ENCODE measurements at regions not wholly inside any gene's neighbourhood (a gene's known extent, or its start where the extent isn't known, plus 50 kb on each side); places are given as distances from the start of the nearest gene placed in this dataset.
A peak's percentile ranks its signal among the peaks of the same experiment; 100 is the strongest.

GRCh38 chr5:52269859-52270258 is 517.9 kb upstream of the ITGA1 start:
- Histone ChIP-seq H3K9me3 (ENCODE audit: insufficient read depth, low read depth, low read length) (no peaks in the 10 kb centered on the region), H4K20me1 (ENCODE audit: insufficient read depth, low read length, poor library complexity, severe bottlenecking) (no peaks in the 10 kb centered on the region), H3K9me2 (replicated peaks; ENCODE audit: low read depth, low read length) (no peaks in the 10 kb centered on the region), H3F3A (ENCODE audit: low read depth) (no peaks in the 10 kb centered on the region), H2AFZ (ENCODE audit: low read length) (peak overlapping the region; percentile 57), H3K27me3 (ENCODE audit: insufficient read depth, low read length, poor library complexity, severe bottlenecking) (no peaks in the 10 kb centered on the region), H3K4me1 (ENCODE audit: insufficient read depth, low read length, poor library complexity, severe bottlenecking) (peaks cover 11% of the 10 kb centered on the region), H3K4me2 (ENCODE audit: low read depth, low read length, poor library complexity, severe bottlenecking) (peak overlapping the region; percentile 42), H3K9ac (ENCODE audit: low read depth, low read length, poor library complexity, severe bottlenecking) (no peak overlapping the region), H3K79me2 (ENCODE audit: insufficient read depth, low read length) (no peaks in the 10 kb centered on the region), H3K4me3 (ENCODE audit: low read length, poor library complexity, severe bottlenecking) (no peak overlapping the region), H3K36me3 (ENCODE audit: insufficient read depth, low read length) (no peaks in the 10 kb centered on the region)
- TF ChIP-seq CTCF (conservative IDR thresholded peaks at IDR 0.05; ENCODE audit: low read length) = no peak
- TF ChIP-seq EZH2phosphoT487 (IDR thresholded peaks at IDR 0.05; ENCODE audit: borderline replicate concordance) = no peak

GRCh38 chr5:52275639-52276038 is 512.1 kb upstream of the ITGA1 start:
- no peak overlapping the region for H2AFZ ChIP-seq (ENCODE audit: low read length)
- H3K27me3 ChIP-seq (ENCODE audit: insufficient read depth, low read length, poor library complexity, severe bottlenecking) = no peaks in the 10 kb centered on the region
- no peaks in the 10 kb centered on the region for H3K36me3 ChIP-seq (ENCODE audit: insufficient read depth, low read length)
- no peaks in the 10 kb centered on the region for H3K9me3 ChIP-seq (ENCODE audit: insufficient read depth, low read depth, low read length)
- no peaks in the 10 kb centered on the region for H3K4me1 ChIP-seq (ENCODE audit: insufficient read depth, low read length, poor library complexity, severe bottlenecking)
- no peaks in the 10 kb centered on the region for H3K9me2 ChIP-seq (replicated peaks; ENCODE audit: low read depth, low read length)
- H3K9ac ChIP-seq (ENCODE audit: low read depth, low read length, poor library complexity, severe bottlenecking) = no peak overlapping the region
- no peaks in the 10 kb centered on the region for H3F3A ChIP-seq (ENCODE audit: low read depth)
- H4K20me1 ChIP-seq (ENCODE audit: insufficient read depth, low read length, poor library complexity, severe bottlenecking) = no peaks in the 10 kb centered on the region
- no peak for TF ChIP-seq EZH2phosphoT487 (IDR thresholded peaks at IDR 0.05; ENCODE audit: borderline replicate concordance)
- TF ChIP-seq CTCF (conservative IDR thresholded peaks at IDR 0.05; ENCODE audit: low read length) = no peak
- no peak overlapping the region for H3K4me2 ChIP-seq (ENCODE audit: low read depth, low read length, poor library complexity, severe bottlenecking)
- H3K4me3 ChIP-seq (ENCODE audit: low read length, poor library complexity, severe bottlenecking) = no peak overlapping the region
- H3K79me2 ChIP-seq (ENCODE audit: insufficient read depth, low read length) = no peaks in the 10 kb centered on the region

- Histone ChIP-seq H3K79me2 (ENCODE audit: insufficient read depth, low read length) (no peaks in the 10 kb centered on the region), H3F3A (ENCODE audit: low read depth) (no peaks in the 10 kb centered on the region), H3K4me1 (ENCODE audit: insufficient read depth, low read length, poor library complexity, severe bottlenecking) (no peaks in the 10 kb centered on the region), H3K9me3 (ENCODE audit: insufficient read depth, low read depth, low read length) (no peaks in the 10 kb centered on the region), H3K4me2 (ENCODE audit: low read depth, low read length, poor library complexity, severe bottlenecking) (no peak overlapping the region), H4K20me1 (ENCODE audit: insufficient read depth, low read length, poor library complexity, severe bottlenecking) (no peaks in the 10 kb centered on the region), H3K27me3 (ENCODE audit: insufficient read depth, low read length, poor library complexity, severe bottlenecking) (no peaks in the 10 kb centered on the region), H3K36me3 (ENCODE audit: insufficient read depth, low read length) (no peaks in the 10 kb centered on the region), H3K9me2 (replicated peaks; ENCODE audit: low read depth, low read length) (no peaks in the 10 kb centered on the region), H3K9ac (ENCODE audit: low read depth, low read length, poor library complexity, severe bottlenecking) (no peak overlapping the region), H2AFZ (ENCODE audit: low read length) (no peak overlapping the region), H3K4me3 (ENCODE audit: low read length, poor library complexity, severe bottlenecking) (no peak overlapping the region)
- no peak for TF ChIP-seq CTCF (conservative IDR thresholded peaks at IDR 0.05; ENCODE audit: low read length)
- TF ChIP-seq EZH2phosphoT487 (IDR thresholded peaks at IDR 0.05; ENCODE audit: borderline replicate concordance) = no peak
Measured at GRCh38 chr5:52277101-52277500, 510.6 kb upstream of the ITGA1 start.

Data from Loucy (cell line).